Cardiac muscle cell (in vitro differentiated cells and primary cell): ENCODE measurements at regions not wholly inside any gene's neighbourhood (a gene's known extent, or its start where the extent isn't known, plus 50 kb on each side); places are given as distances from the start of the nearest gene placed in this dataset.

Experiments
- DNase-seq, 2 donors: peaks; one replicate each; pipeline versions ENCODE4 v3.0.0 to v3.0.0-alpha.2; 2010 to 2017; ENCODE audit warnings: low read depth in 1 of 2, low spot score in 1 of 2
- H3K27ac ChIP-seq: fragments of 200-600 bp; sonication (generic); 2 replicates; pipeline ENCODE4 v1.5.1; 2016
- H3K27me3 ChIP-seq: fragments of 200-600 bp; sonication (generic); 2 replicates; pipeline ENCODE4 v1.6.0; 2016; ENCODE audit warnings: control low read depth
- H3K36me3 ChIP-seq: fragments of 200-600 bp; sonication (generic); 2 replicates; pipeline ENCODE4 v1.5.1; 2016; ENCODE audit warnings: control low read depth
- H3K4me1 ChIP-seq: fragments of 200-600 bp; sonication (generic); 2 replicates; pipeline ENCODE4 v1.8.1; 2017; ENCODE audit warnings: low read depth, mild to moderate bottlenecking, mixed run types
- H3K4me3 ChIP-seq: fragments of 200-600 bp; sonication (generic); 2 replicates; pipeline ENCODE4 v1.5.1; 2016; ENCODE audit warnings: mild to moderate bottlenecking
- H3K9me3 ChIP-seq: fragments of 200-600 bp; sonication (generic); 2 replicates; pipeline ENCODE4 v1.5.1; 2017; ENCODE audit warnings: low read depth, mild to moderate bottlenecking, control low read depth
- TF ChIP-seq, protein P1 (sequence below): IDR thresholded peaks from 2 replicates; pipeline ENCODE4 v1.5.1; 2012; ENCODE audit warnings: low read depth, mild to moderate bottlenecking, low read length

- H3K27ac ChIP-seq = no peak overlapping the region
- H3K4me1 ChIP-seq = no peaks in the 10 kb centered on the region
- H3K4me3 ChIP-seq = no peak overlapping the region
- H3K36me3 ChIP-seq = no peaks in the 10 kb centered on the region
- peak in 1 of 2 donors; percentile 27 for DNase-seq
- no peaks in the 10 kb centered on the region for H3K9me3 ChIP-seq
- H3K27me3 ChIP-seq = peaks cover 5% of the 10 kb centered on the region
- TF ChIP-seq, protein P1, sequence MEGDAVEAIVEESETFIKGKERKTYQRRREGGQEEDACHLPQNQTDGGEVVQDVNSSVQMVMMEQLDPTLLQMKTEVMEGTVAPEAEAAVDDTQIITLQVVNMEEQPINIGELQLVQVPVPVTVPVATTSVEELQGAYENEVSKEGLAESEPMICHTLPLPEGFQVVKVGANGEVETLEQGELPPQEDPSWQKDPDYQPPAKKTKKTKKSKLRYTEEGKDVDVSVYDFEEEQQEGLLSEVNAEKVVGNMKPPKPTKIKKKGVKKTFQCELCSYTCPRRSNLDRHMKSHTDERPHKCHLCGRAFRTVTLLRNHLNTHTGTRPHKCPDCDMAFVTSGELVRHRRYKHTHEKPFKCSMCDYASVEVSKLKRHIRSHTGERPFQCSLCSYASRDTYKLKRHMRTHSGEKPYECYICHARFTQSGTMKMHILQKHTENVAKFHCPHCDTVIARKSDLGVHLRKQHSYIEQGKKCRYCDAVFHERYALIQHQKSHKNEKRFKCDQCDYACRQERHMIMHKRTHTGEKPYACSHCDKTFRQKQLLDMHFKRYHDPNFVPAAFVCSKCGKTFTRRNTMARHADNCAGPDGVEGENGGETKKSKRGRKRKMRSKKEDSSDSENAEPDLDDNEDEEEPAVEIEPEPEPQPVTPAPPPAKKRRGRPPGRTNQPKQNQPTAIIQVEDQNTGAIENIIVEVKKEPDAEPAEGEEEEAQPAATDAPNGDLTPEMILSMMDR = no peak
These were observed 76.2 kb downstream of the NABP1 start for GRCh38 chr2:191754103-191754502.

GRCh38 chr2:191756761-191757160, 78.8 kb downstream of the NABP1 start:
- H3K9me3 ChIP-seq = no peaks in the 10 kb centered on the region
- peaks cover 5% of the 10 kb centered on the region for H3K27me3 ChIP-seq
- TF ChIP-seq, protein P1 = no peak
- no peaks in the 10 kb centered on the region for H3K36me3 ChIP-seq
- no peak for DNase-seq
- no peaks in the 10 kb centered on the region for H3K4me1 ChIP-seq
- H3K27ac ChIP-seq = no peak overlapping the region
- H3K4me3 ChIP-seq = no peak overlapping the region

DNA sequence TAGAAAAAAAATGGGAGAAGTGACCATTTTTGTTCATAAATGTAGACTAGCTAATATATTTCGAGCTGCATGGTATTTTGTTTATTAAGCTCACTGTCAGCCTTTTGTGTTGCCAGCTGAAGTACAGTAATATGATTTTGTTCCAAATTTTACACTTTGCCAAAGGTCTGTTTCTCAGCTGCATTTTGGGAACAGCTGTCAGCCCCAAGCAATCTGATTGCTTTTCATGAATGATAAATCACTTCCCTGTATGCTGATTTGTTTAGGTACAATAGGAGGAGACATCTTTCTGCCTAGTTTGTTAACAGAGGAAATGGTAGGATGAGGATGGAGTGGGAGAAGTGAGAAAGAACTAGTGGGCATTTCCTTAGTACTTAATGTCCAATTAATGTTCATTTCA, 79.3 kb downstream of the NABP1 start:
- no peak overlapping the region for H3K27ac ChIP-seq
- H3K9me3 ChIP-seq = no peaks in the 10 kb centered on the region
- no peak for DNase-seq
- H3K4me3 ChIP-seq = no peak overlapping the region
- peaks cover 5% of the 10 kb centered on the region for H3K27me3 ChIP-seq
- H3K36me3 ChIP-seq = no peaks in the 10 kb centered on the region
- H3K4me1 ChIP-seq = no peaks in the 10 kb centered on the region
- TF ChIP-seq, protein P1 = no peak

GRCh38 chr2:191758518-191759507, 80.9 kb downstream of the NABP1 start:
- Histone ChIP-seq H3K4me3 (no peak overlapping the region), H3K36me3 (no peaks in the 10 kb centered on the region), H3K27ac (no peak overlapping the region), H3K4me1 (no peaks in the 10 kb centered on the region), H3K27me3 (peaks cover 5% of the 10 kb centered on the region), H3K9me3 (no peaks in the 10 kb centered on the region)
- DNase-seq = peak; percentile 56 to 59
- TF ChIP-seq, protein P1 = peak; percentile 73

- H3K4me1 ChIP-seq = no peaks in the 10 kb centered on the region
- no peak overlapping the region for H3K27ac ChIP-seq
- peaks cover 5% of the 10 kb centered on the region for H3K27me3 ChIP-seq
- no peak for DNase-seq
- H3K4me3 ChIP-seq = no peak overlapping the region
- TF ChIP-seq, protein P1 = no peak
- no peaks in the 10 kb centered on the region for H3K36me3 ChIP-seq
- no peaks in the 10 kb centered on the region for H3K9me3 ChIP-seq
These were observed 81.7 kb downstream of the NABP1 start for GRCh38 chr2:191759680-191760079.
